NCI-H2196 (cell line): ENCODE measurements at regions not wholly inside any gene's neighbourhood (a gene's known extent, or its start where the extent isn't known, plus 50 kb on each side); places are given as distances from the start of the nearest gene placed in this dataset.

ENCODE experiments used
- DNase-seq: peaks from one replicate; lab custom pipeline; 2025; ENCODE audit not compliant: unreplicated experiment; lab: John Stamatoyannopoulos, UW

DNA sequence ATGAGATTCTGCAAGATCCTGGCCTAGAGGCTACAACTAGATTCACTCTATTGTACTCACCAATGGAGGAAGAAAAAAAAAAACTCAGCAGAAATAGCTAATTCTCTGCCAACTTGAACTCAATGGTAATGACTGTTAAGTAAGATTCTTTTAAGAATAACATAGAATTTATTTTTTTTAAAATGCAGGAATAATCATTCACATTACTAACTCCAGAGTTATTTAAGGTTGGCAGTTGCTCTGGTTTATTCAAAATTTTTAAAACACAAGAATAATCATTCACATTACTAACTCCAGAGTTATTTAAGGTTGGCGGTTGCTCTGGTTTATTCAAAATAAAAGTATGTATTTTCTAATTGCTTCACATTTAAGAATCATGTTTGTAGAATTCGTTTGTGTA lies 1071.9 kb downstream of the IGSF11 start:
- DNase-seq, result no peak

DNA sequence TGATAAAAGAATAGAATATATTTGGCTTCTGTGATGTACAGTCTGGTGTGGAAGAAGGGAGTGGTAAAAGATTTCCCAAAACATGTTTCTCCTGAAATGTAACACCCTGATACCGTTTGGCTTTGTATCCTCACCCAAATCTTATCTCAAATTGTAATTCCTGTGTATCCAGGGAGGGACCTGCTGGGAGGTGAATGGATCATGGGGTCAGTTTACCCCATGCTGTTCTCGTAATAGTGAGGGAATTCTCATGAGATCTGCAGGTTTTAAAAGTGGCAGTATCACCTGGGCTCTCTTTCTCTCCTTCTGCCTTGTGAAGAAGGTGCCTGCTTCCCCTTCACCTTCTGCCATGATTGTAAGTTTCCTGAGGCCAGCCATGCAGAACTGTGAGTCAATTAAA lies 1070.8 kb downstream of the IGSF11 start:
- DNase-seq, result no peak

DNA sequence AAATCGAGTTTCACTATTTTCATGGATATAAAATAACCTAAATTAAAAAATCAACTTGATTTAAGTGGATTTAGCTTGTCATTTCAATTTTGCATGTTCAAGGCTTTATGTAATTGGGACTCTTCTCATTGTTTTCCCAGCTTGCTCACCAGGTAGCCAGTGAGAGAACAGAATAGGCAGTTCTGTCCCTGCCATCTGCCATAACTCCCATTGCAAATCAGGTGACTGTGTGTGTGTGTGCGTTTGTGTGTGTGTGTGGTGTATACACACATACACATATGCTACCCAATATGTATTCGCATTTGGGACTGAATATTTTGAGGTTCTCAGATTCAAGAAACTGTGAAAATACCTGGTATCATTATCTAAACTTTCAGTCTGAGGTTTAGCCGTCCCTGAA lies 1069.8 kb downstream of the IGSF11 start:
- no peak for DNase-seq

DNA sequence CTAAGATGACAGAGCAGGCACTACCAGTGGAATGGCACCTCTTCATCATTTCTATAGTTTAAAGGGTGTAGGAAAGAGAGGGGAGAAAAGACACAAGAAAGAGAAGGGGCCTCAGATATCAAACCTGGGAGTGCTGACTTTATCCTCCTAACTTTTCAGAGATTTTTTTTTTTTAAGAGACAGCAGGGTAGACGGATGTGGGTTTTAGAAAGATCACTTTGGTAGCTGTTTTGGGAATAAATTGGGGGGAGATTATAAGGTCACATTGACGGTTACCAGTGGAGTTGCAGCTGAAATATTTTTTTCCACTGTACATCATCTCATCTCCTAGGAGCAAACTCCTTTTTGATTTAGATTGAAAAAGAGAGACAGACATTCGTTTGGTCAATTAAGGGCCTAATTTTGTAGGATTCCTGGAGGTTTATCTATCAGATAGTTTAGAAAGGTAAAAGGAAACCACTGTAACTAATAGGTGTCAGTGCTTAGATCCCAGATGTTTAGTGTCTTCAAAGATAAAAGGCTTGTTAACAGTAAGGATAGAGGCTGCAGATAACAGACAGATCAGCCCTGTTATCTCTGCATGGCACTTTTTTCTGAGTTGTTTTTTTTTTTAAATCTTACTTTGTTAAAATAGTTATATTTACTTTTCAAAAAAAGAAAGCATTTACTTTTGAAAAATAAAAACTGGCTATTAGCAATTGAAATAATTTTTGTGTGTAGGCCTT lies 1057.0 kb downstream of the IGSF11 start:
- no peak for DNase-seq

DNA sequence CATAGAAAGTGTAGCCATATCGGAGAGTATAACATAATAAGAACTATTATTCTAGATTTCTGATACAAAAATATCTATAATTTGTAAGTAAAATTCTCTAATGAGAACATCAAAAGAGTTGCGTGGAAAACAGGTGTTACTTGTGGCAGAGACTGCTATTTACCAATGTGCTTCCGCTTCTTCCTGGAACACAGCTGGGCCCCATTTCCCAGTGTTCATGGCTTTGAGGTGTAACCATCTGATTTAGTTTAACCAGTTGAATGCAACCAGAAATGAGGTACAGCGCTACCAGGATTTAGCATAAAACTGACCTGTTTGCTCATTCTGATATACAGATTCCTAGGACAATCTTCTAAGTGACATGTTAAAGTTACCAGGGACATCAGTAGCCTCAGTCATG lies 1055.2 kb downstream of the IGSF11 start:
- no peak for DNase-seq

DNA sequence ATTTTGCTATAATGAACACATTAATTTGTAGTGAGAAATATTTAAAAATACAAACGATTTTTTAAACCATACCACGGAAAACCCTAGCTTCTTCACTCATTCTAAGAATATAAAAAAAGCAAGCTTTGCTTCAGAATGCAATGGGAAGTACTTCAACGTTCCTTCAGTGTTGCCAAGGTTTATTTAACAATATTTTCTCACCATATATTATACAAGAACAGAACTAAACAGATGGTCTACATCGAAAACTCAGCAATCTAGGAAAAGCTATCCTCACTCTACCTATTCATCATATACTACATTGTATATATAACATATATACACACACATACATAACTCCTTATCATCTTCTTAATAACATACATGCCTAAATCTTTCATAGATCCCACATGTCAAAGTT lies 1047.4 kb downstream of the IGSF11 start:
- no peak for DNase-seq

DNA sequence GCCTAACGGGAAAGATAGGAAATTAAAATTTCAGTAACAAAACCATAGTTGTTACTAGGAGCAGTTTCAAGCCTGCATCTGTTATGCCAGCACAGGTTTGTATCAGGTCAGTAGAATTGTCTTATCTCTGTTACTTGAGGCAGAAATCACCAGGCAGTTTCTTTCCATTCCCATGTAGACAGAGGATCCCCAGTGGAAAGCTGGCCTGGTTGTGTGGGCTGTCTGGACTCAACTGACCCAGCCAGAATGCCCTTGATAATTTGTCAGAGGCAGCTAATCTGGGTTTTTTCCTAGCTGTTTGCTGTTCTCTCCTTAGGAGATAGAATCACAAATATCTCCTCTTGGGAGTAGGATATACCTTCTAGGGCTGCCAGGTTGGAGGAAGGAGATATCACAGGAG lies 1044.7 kb downstream of the IGSF11 start:
- no peak for DNase-seq

DNA sequence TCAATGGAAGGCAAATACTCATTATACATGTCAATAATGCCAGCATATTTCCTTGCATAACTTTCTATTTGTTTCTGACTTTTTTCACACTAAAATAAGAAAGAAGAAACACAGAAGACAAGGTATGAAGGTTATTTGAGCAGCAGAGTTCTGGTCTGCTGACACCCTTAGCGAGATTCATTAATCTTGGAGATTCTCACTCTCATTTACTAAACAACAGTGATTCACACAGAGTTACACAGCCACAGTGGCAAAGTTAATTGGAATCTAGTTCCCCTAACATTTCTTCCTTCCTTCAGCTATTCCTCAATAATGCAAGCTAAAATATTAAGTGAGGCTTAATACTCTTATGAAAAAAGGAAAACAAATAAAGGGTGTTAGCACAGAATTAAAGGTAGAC lies 1044.0 kb downstream of the IGSF11 start:
- DNase-seq, result no peak

DNA sequence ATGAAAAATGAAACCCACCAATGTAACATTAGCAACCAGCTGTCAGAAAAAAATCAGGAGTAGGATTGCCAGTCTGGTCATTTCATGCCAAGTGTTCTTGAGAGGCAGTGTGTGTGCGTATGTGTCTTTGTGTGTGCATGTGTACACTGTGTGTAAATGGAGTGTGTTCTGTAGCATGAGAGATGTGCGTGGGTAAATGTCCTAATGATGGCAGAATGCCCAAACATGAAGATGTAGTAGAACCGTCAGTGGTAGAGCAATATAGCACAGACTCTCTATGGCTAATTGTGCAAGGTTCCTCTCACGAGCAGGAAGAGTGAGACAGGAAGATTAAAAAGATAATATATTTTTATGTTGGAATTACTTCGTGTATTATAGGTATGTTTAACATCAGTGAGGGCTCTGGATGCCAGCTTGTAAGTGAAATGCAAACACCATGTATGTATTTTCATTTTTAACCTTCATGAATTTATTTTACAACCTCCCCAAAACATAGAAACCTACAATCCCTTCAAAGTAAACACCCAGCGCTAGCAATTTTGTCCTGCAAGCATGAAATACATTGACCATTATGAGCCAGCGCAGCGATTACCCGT lies 1038.7 kb downstream of the IGSF11 start:
- no peak for DNase-seq

DNA sequence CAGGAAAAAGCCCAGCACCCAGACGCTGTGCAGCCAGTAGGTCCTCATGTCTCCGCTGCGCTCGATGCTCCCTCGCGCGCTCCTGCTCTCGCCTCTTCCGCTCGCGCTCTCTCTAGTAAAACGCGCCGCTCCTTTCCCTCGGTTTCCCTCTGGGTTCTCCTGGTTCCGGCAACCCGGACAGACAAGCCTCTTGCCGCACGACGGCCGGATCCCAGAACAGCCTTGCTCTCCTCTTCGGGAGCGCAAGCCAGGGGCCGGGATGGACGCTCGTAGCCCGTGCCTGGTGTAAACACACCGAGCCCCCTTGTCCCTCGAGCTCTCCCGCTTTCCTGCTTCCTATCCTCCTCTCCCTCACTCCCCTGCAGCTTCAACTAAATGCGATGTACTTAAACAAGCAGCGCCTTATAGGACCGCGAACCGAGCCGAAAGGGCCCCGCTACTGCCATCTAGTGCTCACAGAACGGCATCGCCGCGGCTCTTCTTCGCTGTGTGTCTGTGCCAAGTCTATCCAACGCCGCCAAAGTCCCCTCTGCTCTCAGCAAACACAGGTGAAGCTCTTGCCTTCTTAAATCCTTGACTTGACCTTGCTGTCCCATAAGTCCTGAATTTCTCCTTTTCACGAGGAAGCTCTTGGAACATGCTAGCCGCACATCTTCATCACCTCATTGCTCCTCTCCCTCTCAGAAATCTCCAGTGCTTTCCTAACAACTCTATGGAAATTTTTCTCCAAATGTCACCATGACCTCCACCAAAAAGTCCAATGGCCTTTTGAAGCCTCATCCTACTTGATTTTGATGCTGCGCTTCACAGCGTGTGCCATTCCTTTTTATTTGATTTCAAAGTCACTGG lies 1037.2 kb downstream of the IGSF11 start:
- DNase-seq, result peak; percentile 75

DNA sequence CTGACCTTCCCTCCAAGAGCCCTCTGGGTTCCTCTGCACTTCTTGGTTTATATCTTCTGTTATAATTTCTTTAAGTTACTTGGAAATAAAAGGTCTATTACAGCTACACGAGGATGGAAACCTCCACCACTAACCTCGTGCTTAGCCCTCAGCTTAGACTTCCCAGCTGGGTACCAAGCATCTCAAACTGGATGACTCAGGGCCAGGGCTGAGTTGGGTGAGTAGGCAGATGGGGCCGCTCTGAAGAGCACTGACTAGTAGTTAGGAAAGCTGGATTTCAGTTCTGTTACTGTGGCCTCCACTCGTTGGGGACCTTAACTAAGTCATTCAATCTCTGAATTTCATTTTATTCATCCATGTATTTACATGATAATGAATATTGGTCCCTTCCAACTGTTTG lies 1036.6 kb downstream of the IGSF11 start:
- DNase-seq, result no peak

DNA sequence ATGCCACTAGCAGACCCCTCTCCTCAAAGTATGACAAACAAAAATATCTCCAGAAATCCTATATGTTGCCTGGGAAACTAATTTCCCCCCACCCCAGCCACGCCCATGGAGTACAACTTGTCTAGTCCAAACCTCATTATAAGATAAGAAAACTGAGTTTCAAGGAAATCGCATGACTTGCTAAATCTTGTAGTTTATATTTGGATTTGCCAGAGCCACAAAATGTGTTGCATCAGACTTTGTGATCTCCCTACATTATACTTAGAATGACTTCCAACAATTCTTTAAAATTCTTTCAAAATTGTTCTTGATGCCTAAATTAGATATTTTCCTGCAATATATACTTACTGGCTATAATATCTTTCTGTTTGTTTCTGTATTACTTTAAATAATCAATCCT lies 1034.4 kb downstream of the IGSF11 start:
- DNase-seq, result no peak

DNA sequence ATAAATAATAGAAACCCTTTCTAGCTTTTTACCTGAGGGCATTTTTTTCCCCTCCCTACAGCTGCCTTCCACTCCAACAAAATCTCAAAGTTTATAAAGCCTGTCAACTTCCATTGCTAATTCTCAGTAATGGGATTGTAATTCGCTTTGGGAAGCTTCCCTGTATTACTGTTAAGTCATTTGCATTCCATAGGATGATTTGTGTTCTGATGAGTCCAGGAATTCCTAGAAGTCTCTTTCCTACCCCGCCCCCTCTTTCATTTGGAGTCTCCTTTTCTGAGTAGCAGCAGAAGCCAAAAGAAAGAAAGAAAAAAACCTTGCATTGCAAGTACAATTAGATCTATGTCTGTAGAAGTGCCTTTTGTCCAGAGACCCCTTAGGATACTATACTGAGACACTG lies 1033.3 kb downstream of the IGSF11 start:
- no peak for DNase-seq

DNA sequence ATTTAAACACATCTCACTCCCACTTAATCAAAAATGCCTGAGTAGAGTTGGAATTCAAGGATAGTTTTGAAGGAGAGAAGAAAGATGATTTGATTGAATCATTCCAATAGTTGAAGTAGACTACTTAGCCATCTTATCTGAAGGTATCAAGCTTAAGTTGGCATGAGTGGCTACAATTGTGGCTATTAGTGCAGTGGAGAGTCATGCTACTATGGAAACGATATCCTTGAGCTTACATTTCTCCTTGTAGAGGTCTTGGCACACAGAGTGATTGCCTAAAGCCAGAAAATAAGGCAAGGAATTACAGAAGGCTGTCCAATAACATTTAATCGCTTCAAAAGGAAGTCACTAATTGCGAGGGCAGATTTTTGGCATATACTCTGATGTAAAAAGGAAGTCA lies 1022.7 kb downstream of the IGSF11 start:
- DNase-seq, result no peak

DNA sequence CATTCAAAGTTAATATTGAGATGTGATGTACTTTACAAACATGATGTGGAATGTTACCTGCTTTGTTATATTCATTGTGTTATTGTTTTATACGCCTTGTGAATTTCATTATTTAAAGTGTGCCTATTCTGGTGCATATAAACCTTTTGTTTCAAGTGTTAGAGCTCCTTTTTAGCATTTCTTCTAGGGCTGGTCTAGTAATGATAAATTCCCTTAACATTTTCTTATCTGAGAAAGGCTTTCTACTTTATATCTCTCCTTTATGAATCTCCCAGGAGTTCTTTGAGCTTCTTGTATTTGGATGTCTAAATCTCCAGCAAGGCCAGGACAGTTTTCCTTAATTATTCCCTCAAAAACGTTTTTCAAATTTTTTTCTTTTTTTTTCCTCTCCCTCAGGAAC lies 1005.6 kb downstream of the IGSF11 start:
- no peak for DNase-seq

DNA sequence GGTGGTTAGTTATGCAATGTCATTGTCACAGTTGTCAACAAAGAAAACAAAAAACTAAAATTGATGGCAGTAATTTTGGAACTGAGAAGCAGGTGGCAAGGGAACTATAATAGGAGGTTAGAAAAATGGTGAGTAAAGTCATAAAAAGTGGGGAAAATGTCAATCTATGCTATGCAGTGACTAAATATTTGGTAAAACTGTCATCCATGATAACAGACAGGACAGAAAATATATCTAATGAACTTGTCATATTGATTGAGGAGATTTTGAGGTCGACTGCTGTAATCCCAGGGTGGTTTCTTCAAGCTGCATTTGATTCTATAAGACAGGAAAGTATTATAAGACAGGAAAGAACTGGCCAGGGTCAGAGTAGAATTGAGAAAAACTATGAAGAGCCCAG lies 998.4 kb downstream of the IGSF11 start:
- DNase-seq, result no peak

DNA sequence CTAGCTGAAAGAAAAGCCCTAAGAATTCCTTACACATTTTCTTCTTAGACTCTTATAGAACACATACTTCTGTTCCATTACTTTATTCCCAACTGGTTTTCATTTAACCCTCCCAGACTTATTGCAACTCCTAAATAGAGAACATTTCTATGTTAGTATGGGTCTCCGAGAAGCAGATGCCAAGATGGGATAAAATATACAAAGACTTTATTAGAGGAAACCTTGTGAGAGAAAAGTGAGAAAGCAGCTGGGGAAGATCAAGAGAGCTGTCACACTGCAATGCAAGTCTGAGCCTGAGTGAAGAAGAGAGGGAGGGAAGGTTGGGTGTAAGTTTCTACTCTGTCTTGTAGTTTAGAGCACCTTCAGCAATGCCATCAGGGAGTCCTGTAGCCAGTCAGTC lies 979.3 kb downstream of the IGSF11 start:
- no peak for DNase-seq

DNA sequence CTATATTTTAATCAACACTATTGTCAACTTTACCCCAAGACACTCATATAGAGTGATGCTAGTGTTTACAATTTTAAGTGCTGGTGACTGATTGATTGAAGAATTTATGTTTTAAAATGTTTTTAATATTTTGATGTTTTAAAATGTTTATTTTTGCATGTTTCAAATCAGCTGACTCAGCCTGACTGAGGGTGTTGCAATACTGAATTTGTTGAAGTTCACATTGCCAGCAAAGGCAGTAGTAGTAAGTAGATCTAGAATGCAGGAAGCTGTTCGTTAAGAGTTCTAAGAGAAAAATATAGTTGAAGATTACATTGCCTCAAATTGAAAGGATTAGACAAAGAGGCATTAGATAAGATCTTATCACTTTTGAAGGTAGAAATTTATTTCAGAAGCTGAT lies 977.6 kb downstream of the IGSF11 start:
- DNase-seq, result no peak

DNA sequence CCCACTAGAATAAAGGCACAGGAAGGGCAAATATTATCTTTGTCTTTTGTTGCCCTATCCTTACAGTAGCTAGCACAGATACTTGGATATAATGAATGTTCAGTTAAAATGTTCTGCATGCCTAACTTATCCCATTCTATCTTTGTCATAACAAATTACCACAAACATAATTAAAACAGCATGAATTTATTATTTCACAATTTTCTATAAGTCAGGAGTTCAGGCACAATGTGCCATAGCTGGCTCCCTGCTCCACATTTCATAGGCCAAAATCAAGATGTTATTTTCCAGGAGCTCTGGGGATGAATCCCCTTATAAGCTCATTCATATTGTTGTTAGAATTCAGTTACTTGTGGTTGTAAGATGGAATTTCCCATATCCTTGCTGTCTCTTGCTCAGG lies 975.5 kb downstream of the IGSF11 start:
- no peak for DNase-seq

DNA sequence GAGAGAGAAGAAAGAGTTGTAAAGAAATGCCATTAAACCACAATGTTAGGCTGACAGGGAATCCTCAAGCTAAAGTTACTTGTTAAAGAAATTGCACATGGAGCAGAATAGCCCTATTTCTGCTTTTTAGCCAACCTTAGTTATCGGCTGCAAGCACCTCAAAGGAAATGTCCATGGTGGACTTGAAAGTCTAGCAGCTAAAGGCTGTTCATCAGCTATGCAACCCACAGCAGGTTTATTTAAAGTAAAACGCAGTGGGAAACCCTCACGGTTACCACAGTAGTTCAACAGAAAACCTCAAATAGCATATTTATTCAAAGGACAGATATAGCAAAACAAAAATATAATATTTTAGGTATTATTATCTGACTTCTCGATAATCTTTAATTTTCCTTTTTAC lies 967.2 kb downstream of the IGSF11 start:
- no peak for DNase-seq

DNA sequence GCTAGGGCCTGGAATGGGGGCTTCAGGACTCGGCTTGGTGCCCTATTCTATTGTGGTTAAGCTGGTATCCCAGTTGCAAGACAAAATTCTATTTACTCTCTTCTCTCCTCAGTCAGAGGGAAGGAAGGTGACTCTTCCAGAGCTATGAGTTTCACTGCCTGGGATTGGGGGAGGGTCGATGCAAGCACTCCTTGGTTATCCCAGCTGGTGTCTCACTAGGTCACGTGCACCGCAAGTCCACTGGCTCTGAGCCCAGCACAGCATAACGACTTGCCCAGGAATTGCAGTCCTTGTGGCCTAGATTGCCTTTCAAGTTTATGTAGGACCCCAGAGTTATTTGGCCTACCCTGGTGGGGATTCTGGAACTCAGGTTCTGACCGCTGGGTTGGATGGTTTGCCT lies 958.8 kb downstream of the IGSF11 start:
- no peak for DNase-seq

DNA sequence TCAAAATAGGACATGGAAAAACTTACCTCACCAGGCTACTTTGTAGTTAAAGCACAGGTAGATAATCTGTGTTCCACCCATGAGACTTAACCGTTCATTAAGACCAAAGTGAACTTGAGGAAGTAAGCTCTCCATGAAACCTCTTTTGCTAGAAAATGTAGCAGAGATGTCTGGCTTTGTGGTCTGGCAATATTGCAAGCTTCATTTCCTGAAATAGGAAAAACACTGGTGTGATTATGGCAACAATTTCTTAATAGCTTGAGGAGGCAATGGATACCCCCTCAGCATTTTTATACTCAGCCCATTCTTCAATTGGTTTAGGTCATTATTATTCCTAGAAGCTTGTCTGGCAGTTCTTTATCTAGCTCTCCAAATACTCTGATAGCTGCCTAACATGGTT lies 957.3 kb downstream of the IGSF11 start:
- DNase-seq, result no peak
